Aorta (tissue), 5 donors: ENCODE measurements at regions not wholly inside any gene's neighbourhood (a gene's known extent, or its start where the extent isn't known, plus 50 kb on each side); places are given as distances from the start of the nearest gene placed in this dataset.

ENCODE experiments used
- ATAC-seq: fragments of 200-7000 bp; cut with Tn5 transposase; one replicate; pipeline ENCODE4 v1.9.1; 2022; ENCODE audit warnings: moderate library complexity; ENCODE audit not compliant: low FRiP score
- DNase-seq, 2 donors: peaks; one replicate each; pipeline ENCODE4 v3.0.0-alpha.2; 2020
- H3K27ac ChIP-seq, 2 donors: one replicate each; pipeline ENCODE4 v1.5.1; 2013; ENCODE audit warnings: low read length in 2 of 2, mild to moderate bottlenecking in 2 of 2, moderate library complexity in 2 of 2, control low read depth in 1 of 2, inconsistent platforms in 1 of 2, low read depth in 1 of 2
- H3K27me3 ChIP-seq, 2 donors: one replicate each; pipeline ENCODE4 v1.6.1; 2013; ENCODE audit warnings: control low read depth in 1 of 2, low read length in 1 of 2, mild to moderate bottlenecking in 1 of 2, moderate library complexity in 1 of 2; ENCODE audit not compliant: insufficient read depth in 2 of 2, control insufficient read depth in 1 of 2
- H3K36me3 ChIP-seq, 2 donors: one replicate each; pipeline ENCODE4 v1.6.1; 2013; ENCODE audit warnings: control low read depth in 1 of 2, low read length in 1 of 2, mild to moderate bottlenecking in 1 of 2; ENCODE audit not compliant: insufficient read depth in 2 of 2, control insufficient read depth in 1 of 2
- H3K4me1 ChIP-seq, 2 donors: one replicate each; pipeline ENCODE4 v1.6.1; 2013; ENCODE audit warnings: low read length in 2 of 2, control low read depth in 1 of 2, mild to moderate bottlenecking in 1 of 2, moderate library complexity in 1 of 2; ENCODE audit not compliant: insufficient read depth in 2 of 2, control insufficient read depth in 1 of 2
- H3K4me3 ChIP-seq, 2 donors: one replicate each; pipeline ENCODE4 v1.5.1; 2013; ENCODE audit warnings: low read length in 2 of 2, control low read depth in 1 of 2, mild to moderate bottlenecking in 1 of 2
- H3K9me3 ChIP-seq: one replicate; pipeline ENCODE4 v1.6.1; 2013; ENCODE audit warnings: mild to moderate bottlenecking, low read length; ENCODE audit not compliant: control insufficient read depth
- WGBS, 2 donors: extraction: QIAGEN DNeasy Blood & Tissue Kit; methylation state at CpG; one replicate each; pipeline ENCODE4 v1.1.7; 2013; 5-methylcytosine and 5-hydroxymethylcytosine counted together
- intact Hi-C, 2 donors: fragments of 100-400 bp; cut with DNase I; formaldehyde crosslinking; loops; one replicate each; pipeline versions ENCODE4 v1.14.2 to v1.15.0; 2022
- donor health status: healthy with polysubstance abuse.
- donor health status: Bipolar disorder and iron deficiency.
- donor health status: DM: no; HTN: no; CAD: no.
- donor health status: DM: no; HTN: no; CAD: no.
- donor health status: DM: yes; HTN: yes; CAD: no.

DNA sequence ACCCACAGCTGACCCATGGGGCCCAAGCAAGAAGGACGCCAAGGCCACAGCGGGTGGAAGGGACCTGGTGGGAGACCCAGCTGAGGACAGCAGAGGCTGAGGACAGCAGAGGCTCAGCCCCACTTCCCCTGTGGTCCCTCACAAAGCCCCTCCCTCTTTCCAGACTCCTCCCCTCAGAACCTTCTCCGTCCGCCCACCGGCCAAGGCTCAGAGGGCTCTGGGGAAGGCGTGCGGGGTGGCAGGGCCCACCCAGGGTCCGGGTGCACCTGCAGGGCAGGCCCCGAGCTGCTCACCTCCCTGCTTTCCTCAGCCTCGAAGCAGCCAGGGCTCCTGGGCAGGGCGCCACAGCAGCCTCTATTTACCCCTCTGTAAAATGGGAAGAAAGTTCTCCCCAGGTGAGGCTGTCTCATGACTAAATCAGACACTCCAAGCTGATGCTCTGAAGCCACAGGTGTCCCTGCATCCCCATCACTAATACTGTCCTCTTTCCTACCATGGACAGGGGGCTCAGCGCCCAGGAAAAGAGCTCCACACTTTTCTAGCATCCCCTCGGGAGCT lies 137.9 kb upstream of the PPP1R26 start:
- intact Hi-C loops: loop anchor here in 1 of 2 donors (5.0 kb wide), 1 partner anchor 254 kb away; the partner anchor contains the start of gene OLFM1
- H3K36me3 ChIP-seq: no peaks in the 10 kb centered on the region

DNA sequence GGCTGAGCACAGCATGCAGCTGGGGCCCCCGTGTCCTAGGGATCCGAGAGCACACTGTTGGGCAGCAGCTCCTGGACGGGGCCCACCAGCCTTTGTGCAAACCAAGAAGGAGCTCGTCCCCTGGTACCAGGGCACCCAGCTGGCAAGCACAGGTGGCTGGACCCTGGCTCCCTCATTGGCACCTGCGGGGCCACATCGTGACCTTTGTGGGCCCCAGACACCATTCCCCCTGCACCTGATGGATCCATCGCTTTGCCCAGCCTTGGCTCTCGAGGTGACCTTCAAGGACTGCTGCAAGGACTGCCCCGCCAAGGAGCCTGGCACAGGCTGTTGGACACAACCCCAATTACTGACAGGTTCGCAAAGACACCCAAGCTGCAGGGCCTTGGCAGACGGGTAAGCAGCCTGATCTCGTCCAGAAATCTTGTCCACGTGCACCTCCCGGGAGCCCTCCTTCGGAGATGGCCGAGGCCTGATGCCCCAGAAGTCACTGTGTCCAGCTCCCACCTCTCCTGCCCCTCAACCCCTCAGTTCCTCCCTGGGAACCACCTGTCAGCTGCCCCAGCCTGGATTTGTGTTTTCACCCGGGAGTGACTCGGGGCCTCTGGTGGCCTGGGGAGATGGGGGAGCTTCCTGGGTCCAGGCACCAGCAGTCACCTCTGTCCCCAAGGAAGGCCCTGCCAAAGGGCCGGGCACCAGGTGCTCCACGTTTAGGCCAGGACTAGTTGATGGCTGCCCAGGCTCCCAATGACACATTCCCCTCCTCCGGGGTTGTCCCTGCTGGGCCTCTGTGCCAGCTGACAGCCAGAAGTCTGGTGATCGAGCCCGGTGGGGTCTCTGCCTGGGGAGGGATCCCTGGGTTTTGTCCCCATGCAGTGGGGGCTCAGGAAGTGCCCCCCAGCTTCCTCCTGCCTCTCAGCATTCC lies 137.1 kb upstream of the PPP1R26 start:
- H3K9me3 ChIP-seq: no peaks in the 10 kb centered on the region
- DNase-seq: peak; percentile 30 to 61
- H3K27me3 ChIP-seq: no peaks in the 10 kb centered on the region
- no peaks in the 10 kb centered on the region for H3K36me3 ChIP-seq
- ATAC-seq: no peak
- WGBS, 2 donors: 71 to 73% methylated on average over 23 of the region's 23 CpGs
- no peaks in the 10 kb centered on the region for H3K4me1 ChIP-seq
- H3K4me3 ChIP-seq: no peak overlapping the region
- H3K27ac ChIP-seq: no peak overlapping the region
- intact Hi-C loops: loop anchor here in 1 of 2 donors (5.0 kb wide), 1 partner anchor 255 kb away; the partner anchor contains the start of gene OLFM1

More for the DNA sequence above, 137.9 kb upstream of the PPP1R26 start:
- H3K4me1 ChIP-seq: no peaks in the 10 kb centered on the region
- WGBS, 2 donors: 75 to 82% methylated on average over 13 of the region's 13 CpGs
- no peaks in the 10 kb centered on the region for H3K9me3 ChIP-seq
- ATAC-seq (no peak), DNase-seq (peak; percentile 28 to 61)
- H3K27ac ChIP-seq: no peak overlapping the region
- no peak overlapping the region for H3K4me3 ChIP-seq
- H3K27me3 ChIP-seq: no peaks in the 10 kb centered on the region

- Histone ChIP-seq H3K27me3 (no peaks in the 10 kb centered on the region), H3K36me3 (no peaks in the 10 kb centered on the region), H3K4me1 (no peaks in the 10 kb centered on the region), H3K9me3 (no peaks in the 10 kb centered on the region), H3K4me3 (no peak overlapping the region), H3K27ac (no peak overlapping the region)
- no peak for ATAC-seq
- peak; percentile 29 to 56 for DNase-seq
- intact Hi-C loops: loop anchor here in 1 of 2 donors (5.0 kb wide), 1 partner anchor 256 kb away; the partner anchor contains the start of gene OLFM1
- 83 to 87% methylated on average over 12 of the region's 12 CpGs for WGBS, 2 donors
Measured at GRCh38 chr9:135343136-135343535, 136.4 kb upstream of the PPP1R26 start.

- peak; percentile 57 to 89 for DNase-seq
- 16 to 17% methylated on average over 23 to 25 of the region's 25 CpGs for WGBS, 2 donors
- ATAC-seq: peak; percentile 19
- H3K9me3 ChIP-seq: no peaks in the 10 kb centered on the region
- intact Hi-C loops: loop anchor here (2.0 to 5.0 kb wide), 2 partner anchors 257 to 259 kb away; partner anchors contain the start of gene OLFM1 (in 1 of the 2)
- H3K36me3 ChIP-seq: no peaks in the 10 kb centered on the region
- H3K4me3 ChIP-seq: no peak overlapping the region
- H3K27ac ChIP-seq: no peak overlapping the region
- no peaks in the 10 kb centered on the region for H3K4me1 ChIP-seq
- H3K27me3 ChIP-seq: no peaks in the 10 kb centered on the region
Measured at GRCh38 chr9:135343837-135344522, 135.6 kb upstream of the PPP1R26 start.

DNA sequence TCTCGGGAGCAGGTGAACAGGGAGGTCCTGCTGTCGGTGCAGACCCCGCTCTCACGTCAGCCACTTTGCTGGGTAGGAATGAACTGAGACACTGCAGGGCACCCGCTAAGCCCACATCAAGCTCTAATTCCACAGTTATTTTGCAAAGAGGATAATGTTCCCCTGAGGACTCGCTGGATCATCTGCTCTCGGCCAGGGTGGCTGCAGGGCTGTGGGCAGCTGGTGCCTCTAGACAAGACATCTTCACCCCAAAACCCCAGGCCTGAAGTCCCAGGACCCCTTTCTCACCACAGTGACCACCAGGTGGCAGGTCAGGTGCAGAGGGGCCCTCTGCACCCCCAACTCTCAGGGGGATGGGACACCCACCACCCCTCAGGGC lies 135.1 kb upstream of the PPP1R26 start:
- H3K4me1 ChIP-seq: no peaks in the 10 kb centered on the region
- H3K9me3 ChIP-seq: no peaks in the 10 kb centered on the region
- DNase-seq: peak in 1 of 2 donors; percentile 57
- no peak for ATAC-seq
- no peak overlapping the region for H3K4me3 ChIP-seq
- intact Hi-C loops: loop anchor here (2.0 to 5.0 kb wide), 2 partner anchors 257 to 260 kb away; partner anchors contain the start of gene OLFM1 (in 1 of the 2)
- H3K36me3 ChIP-seq: no peaks in the 10 kb centered on the region
- WGBS, 2 donors: 75 to 78% methylated on average over 7 of the region's 7 CpGs
- no peak overlapping the region for H3K27ac ChIP-seq
- H3K27me3 ChIP-seq: no peaks in the 10 kb centered on the region

DNA sequence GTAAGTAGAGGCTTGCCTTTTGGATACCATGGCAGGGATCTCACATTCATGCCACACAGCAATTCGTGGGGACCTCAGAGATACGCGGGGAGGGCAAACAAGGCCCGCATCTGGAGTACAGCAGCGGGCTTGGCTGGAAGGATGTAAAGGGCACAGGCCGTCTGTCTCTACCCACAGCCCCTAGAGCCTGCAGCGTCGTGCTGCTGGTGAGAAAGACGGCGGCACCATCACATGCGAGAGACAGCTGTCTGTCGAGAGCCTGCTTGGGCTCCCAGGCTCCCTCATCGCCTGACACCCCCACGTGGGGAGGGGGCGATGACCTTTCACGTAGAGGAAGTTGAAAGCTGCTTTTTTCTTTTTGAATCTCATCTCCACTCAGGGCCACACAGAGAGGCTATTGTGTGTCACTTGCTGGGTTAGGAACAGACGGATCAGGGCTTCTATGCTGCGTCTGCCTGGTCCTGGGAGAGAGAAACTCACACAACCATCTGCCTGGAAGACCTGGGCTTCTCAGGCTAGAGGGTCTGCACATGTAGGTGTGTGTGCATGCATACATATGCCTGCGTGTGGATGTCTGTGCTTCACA lies 134.6 kb upstream of the PPP1R26 start:
- ATAC-seq (no peak), DNase-seq (peak in 1 of 2 donors; percentile 43)
- Histone ChIP-seq H3K36me3 (no peaks in the 10 kb centered on the region), H3K27ac (no peak overlapping the region), H3K4me1 (no peaks in the 10 kb centered on the region), H3K4me3 (no peak overlapping the region), H3K27me3 (no peaks in the 10 kb centered on the region), H3K9me3 (no peaks in the 10 kb centered on the region)
- intact Hi-C loops: loop anchor here (2.0 to 5.0 kb wide), 2 partner anchors 258 to 260 kb away; partner anchors contain the start of gene OLFM1 (in 1 of the 2)
- 61 to 64% methylated on average over 19 of the region's 19 CpGs for WGBS, 2 donors

- DNase-seq (peak in 1 of 2 donors; percentile 56), ATAC-seq (no peak)
- no peaks in the 10 kb centered on the region for H3K27me3 ChIP-seq
- no peak overlapping the region for H3K27ac ChIP-seq
- H3K36me3 ChIP-seq: no peaks in the 10 kb centered on the region
- H3K4me1 ChIP-seq: no peaks in the 10 kb centered on the region
- H3K4me3 ChIP-seq: no peak overlapping the region
- 69 to 70% methylated on average over 22 to 23 of the region's 23 CpGs for WGBS, 2 donors
- intact Hi-C loops: loop anchor here in 1 of 2 donors (2.0 kb wide), 1 partner anchor 261 kb away; no protein-coding TSS in a partner anchor
- H3K9me3 ChIP-seq: no peaks in the 10 kb centered on the region
Measured at GRCh38 chr9:135345775-135346433, 133.7 kb upstream of the PPP1R26 start.
